HEK293 (cell line): ENCODE measurements at regions not wholly inside any gene's neighbourhood (a gene's known extent, or its start where the extent isn't known, plus 50 kb on each side); places are given as distances from the start of the nearest gene placed in this dataset.

ENCODE experiments used
- CTCF ChIA-PET: fragments of 350-600 bp; formaldehyde crosslinking; extraction: SDS; loops from one replicate; lab custom pipeline; 2021; ENCODE audit warnings: antibody characterized with exemption; lab: Yijun Ruan, JAX
- POLR2A ChIA-PET: fragments of 300-600 bp; formaldehyde crosslinking; extraction: SDS; loops from one replicate; lab custom pipeline; 2020; ENCODE audit warnings: antibody characterized with exemption, inconsistent platforms; lab: Yijun Ruan, JAX
- H3K27ac ChIP-seq: fragments of 200-500 bp; sonication (Bioruptor generic); 2 replicates; pipeline ENCODE4 v1.5.1; 2014; ENCODE audit warnings: low read depth, low read length, control low read depth, inconsistent platforms; ENCODE audit errors: extremely low read depth
- H3K36me3 ChIP-seq, 2 experiments: fragments of 200-500 bp in 1 of 2; sonication (Bioruptor generic) in 1 of 2; 1 replicate in 1 of 2; 2 replicates in 1 of 2; pipeline ENCODE4 v1.5.1; 2014 to 2017; ENCODE audit warnings: inconsistent platforms in 2 of 2, low read length in 2 of 2; ENCODE audit not compliant: control insufficient read depth in 2 of 2, insufficient read depth in 1 of 2
- H3K4me1 ChIP-seq: fragments of 200-500 bp; sonication (Bioruptor generic); 2 replicates; pipeline ENCODE4 v1.5.1; 2014; ENCODE audit warnings: mild to moderate bottlenecking, low read length, inconsistent platforms; ENCODE audit not compliant: control insufficient read depth, insufficient read depth
- H3K4me3 ChIP-seq: 2 replicates; pipeline ENCODE4 v1.5.1; 2011; ENCODE audit warnings: low read depth, mild to moderate bottlenecking, control low read depth, low read length, moderate library complexity
- H3K9me3 ChIP-seq: fragments of 200-500 bp; sonication (Bioruptor generic); 2 replicates; pipeline ENCODE4 v1.5.1; 2014; ENCODE audit warnings: low read depth, low read length, inconsistent platforms; ENCODE audit not compliant: control insufficient read depth, insufficient read depth
- BCL11B ChIP-seq: fragments of 450-650 bp; formaldehyde crosslinking; IDR thresholded peaks from 2 replicates; pipeline ENCODE4 v1.5.1; 2016; ENCODE audit warnings: low read depth, missing biosample characterization, missing genetic modification characterization
- PRDM1 ChIP-seq: fragments of 450-650 bp; formaldehyde crosslinking; IDR thresholded peaks from 2 replicates; pipeline ENCODE4; 2016; ENCODE audit warnings: missing biosample characterization, missing genetic modification characterization
- SP7 ChIP-seq: fragments of 450-650 bp; formaldehyde crosslinking; IDR thresholded peaks from 2 replicates; pipeline ENCODE4 v1.5.1; 2016; ENCODE audit warnings: missing biosample characterization, missing genetic modification characterization
- YY1 ChIP-seq: fragments of 450-650 bp; formaldehyde crosslinking; IDR thresholded peaks from 2 replicates; pipeline ENCODE4 v1.5.1; 2018; ENCODE audit warnings: missing biosample characterization, missing genetic modification characterization
- ZBTB8A ChIP-seq: fragments of 450-650 bp; formaldehyde crosslinking; IDR thresholded peaks from 2 replicates; pipeline ENCODE4 v1.5.1; 2016; ENCODE audit warnings: missing biosample characterization, missing genetic modification characterization
- ZNF140 ChIP-seq: fragments of 450-650 bp; formaldehyde crosslinking; IDR thresholded peaks from 2 replicates; pipeline ENCODE4 v1.5.1; 2016; ENCODE audit warnings: missing biosample characterization, missing genetic modification characterization
- ZNF202 ChIP-seq: fragments of 450-650 bp; formaldehyde crosslinking; IDR thresholded peaks from 2 replicates; pipeline ENCODE4 v1.5.1; 2016; ENCODE audit warnings: missing biosample characterization, missing genetic modification characterization, borderline replicate concordance
- ZNF24 ChIP-seq: fragments of 450-650 bp; formaldehyde crosslinking; IDR thresholded peaks from 2 replicates; pipeline ENCODE4 v1.5.1; 2016; ENCODE audit warnings: missing biosample characterization, missing genetic modification characterization
- ZNF549 ChIP-seq: fragments of 450-650 bp; IDR thresholded peaks from 2 replicates; pipeline ENCODE4 v1.5.1; 2018; ENCODE audit warnings: missing biosample characterization, missing genetic modification characterization, mild to moderate bottlenecking, inconsistent platforms, moderate library complexity
- ZNF585B ChIP-seq: fragments of 450-650 bp; formaldehyde crosslinking; IDR thresholded peaks from 2 replicates; pipeline ENCODE4 v1.5.1; 2016; ENCODE audit warnings: missing biosample characterization, missing genetic modification characterization
- ZNF654 ChIP-seq: fragments of 450-650 bp; formaldehyde crosslinking; IDR thresholded peaks from 2 replicates; pipeline ENCODE4 v1.5.1; 2016; ENCODE audit warnings: low read depth, missing biosample characterization, missing genetic modification characterization
- ZNF677 ChIP-seq: fragments of 450-650 bp; IDR thresholded peaks from 2 replicates; pipeline ENCODE4 v1.5.0; 2018; ENCODE audit warnings: missing biosample characterization, mild to moderate bottlenecking, missing genetic modification characterization, moderate library complexity
- TF ChIP-seq, protein P1 (sequence below): fragments of 450-650 bp; formaldehyde crosslinking; IDR thresholded peaks from 2 replicates; pipeline ENCODE4 v1.5.1; 2016; ENCODE audit warnings: missing biosample characterization, missing genetic modification characterization
- TF ChIP-seq, protein P2 (sequence below): fragments of 450-650 bp; formaldehyde crosslinking; IDR thresholded peaks from 2 replicates; pipeline ENCODE4 v1.5.1; 2016; ENCODE audit warnings: missing biosample characterization, missing genetic modification characterization
- TF ChIP-seq, protein P3 (sequence below): fragments of 450-650 bp; formaldehyde crosslinking; IDR thresholded peaks from 2 replicates; pipeline ENCODE4 v1.5.1; 2016; ENCODE audit warnings: missing biosample characterization, missing genetic modification characterization
- TF ChIP-seq, protein P4 (sequence below): fragments of 450-650 bp; formaldehyde crosslinking; IDR thresholded peaks from 2 replicates; pipeline ENCODE4 v1.5.1; 2016; ENCODE audit warnings: missing biosample characterization, missing genetic modification characterization
- TF ChIP-seq, protein P5 (sequence below): fragments of 450-650 bp; formaldehyde crosslinking; IDR thresholded peaks from 2 replicates; pipeline ENCODE4 v1.5.1; 2016; ENCODE audit warnings: missing biosample characterization, missing genetic modification characterization
- TF ChIP-seq, protein P6 (sequence below): fragments of 450-650 bp; formaldehyde crosslinking; IDR thresholded peaks from 2 replicates; pipeline ENCODE4 v1.5.1; 2016; ENCODE audit warnings: missing biosample characterization, missing genetic modification characterization
- TF ChIP-seq, protein P7 (sequence below): fragments of 450-650 bp; formaldehyde crosslinking; optimal IDR thresholded peaks from 2 replicates; pipeline ENCODE3; 2016; ENCODE audit warnings: missing biosample characterization, mild to moderate bottlenecking, missing genetic modification characterization
- TF ChIP-seq, protein P8 (sequence below): fragments of 450-650 bp; formaldehyde crosslinking; IDR thresholded peaks from 2 replicates; pipeline ENCODE4 v1.5.1; 2016; ENCODE audit warnings: missing biosample characterization, missing genetic modification characterization

DNA sequence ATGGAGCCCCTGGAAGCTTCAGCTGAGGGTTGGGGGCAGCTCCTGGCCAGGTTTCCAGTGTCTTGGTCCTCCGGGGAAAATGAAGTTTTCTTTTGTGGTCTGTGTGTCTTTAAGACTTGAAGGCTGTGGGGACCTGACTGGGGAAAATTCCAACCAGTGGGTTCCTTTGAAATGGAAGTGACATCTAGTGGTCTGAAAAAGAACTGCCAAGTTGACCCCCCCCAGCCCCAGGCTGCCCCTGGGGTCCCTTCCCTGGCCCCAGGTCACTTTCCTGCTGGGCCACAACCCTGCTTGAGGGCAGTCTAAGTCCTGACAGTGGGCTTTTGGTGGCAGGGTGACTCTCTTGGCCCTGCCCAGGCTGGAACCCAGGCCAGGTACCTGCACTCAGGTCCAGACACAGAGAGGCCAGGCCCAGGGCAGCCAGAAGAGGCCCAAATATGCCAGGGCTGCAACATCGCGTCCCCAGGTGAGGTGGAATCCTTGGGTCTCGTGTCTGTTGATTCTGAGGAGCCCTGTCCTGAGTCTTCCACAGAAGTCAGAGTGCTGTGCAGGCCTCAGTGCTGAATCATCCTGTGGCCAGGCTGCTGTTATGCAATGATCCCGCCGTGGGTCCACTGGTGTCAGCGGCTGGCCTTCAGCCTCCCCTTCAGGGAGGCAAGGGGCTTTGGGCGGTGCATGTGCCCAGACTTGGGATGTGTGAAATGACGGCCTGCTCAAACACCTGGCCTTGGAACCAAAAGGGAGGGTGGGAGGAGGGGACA is 68.4 kb downstream of the VEGFA start (continued):
- TF ChIP-seq, protein P1, sequence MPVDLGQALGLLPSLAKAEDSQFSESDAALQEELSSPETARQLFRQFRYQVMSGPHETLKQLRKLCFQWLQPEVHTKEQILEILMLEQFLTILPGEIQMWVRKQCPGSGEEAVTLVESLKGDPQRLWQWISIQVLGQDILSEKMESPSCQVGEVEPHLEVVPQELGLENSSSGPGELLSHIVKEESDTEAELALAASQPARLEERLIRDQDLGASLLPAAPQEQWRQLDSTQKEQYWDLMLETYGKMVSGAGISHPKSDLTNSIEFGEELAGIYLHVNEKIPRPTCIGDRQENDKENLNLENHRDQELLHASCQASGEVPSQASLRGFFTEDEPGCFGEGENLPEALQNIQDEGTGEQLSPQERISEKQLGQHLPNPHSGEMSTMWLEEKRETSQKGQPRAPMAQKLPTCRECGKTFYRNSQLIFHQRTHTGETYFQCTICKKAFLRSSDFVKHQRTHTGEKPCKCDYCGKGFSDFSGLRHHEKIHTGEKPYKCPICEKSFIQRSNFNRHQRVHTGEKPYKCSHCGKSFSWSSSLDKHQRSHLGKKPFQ = no peak
- TF ChIP-seq, protein P2, sequence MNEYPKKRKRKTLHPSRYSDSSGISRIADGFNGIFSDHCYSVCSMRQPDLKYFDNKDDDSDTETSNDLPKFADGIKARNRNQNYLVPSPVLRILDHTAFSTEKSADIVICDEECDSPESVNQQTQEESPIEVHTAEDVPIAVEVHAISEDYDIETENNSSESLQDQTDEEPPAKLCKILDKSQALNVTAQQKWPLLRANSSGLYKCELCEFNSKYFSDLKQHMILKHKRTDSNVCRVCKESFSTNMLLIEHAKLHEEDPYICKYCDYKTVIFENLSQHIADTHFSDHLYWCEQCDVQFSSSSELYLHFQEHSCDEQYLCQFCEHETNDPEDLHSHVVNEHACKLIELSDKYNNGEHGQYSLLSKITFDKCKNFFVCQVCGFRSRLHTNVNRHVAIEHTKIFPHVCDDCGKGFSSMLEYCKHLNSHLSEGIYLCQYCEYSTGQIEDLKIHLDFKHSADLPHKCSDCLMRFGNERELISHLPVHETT (tag by site-specific recombination) = no peak
- no peak for TF ChIP-seq YY1
- TF ChIP-seq, protein P3, sequence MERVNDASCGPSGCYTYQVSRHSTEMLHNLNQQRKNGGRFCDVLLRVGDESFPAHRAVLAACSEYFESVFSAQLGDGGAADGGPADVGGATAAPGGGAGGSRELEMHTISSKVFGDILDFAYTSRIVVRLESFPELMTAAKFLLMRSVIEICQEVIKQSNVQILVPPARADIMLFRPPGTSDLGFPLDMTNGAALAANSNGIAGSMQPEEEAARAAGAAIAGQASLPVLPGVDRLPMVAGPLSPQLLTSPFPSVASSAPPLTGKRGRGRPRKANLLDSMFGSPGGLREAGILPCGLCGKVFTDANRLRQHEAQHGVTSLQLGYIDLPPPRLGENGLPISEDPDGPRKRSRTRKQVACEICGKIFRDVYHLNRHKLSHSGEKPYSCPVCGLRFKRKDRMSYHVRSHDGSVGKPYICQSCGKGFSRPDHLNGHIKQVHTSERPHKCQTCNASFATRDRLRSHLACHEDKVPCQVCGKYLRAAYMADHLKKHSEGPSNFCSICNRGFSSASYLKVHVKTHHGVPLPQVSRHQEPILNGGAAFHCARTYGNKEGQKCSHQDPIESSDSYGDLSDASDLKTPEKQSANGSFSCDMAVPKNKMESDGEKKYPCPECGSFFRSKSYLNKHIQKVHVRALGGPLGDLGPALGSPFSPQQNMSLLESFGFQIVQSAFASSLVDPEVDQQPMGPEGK (tag by site-specific recombination) = peak; percentile 63
- TF ChIP-seq ZNF677 (tag by site-specific recombination) = no peak
- no peak for TF ChIP-seq PRDM1
- no peak for TF ChIP-seq ZNF140 (tag by site-specific recombination)
- TF ChIP-seq ZNF549 = no peak
- no peak for TF ChIP-seq ZNF202 (tag by site-specific recombination)
- TF ChIP-seq ZBTB8A (tag by site-specific recombination) = 0 out of 2 replicates have a peak, but pooled peaks have one; percentile 5
- TF ChIP-seq ZNF654 (tag by site-specific recombination) = peak; percentile 72
- no peak for TF ChIP-seq ZNF24 (tag by site-specific recombination)
- TF ChIP-seq, protein P4, sequence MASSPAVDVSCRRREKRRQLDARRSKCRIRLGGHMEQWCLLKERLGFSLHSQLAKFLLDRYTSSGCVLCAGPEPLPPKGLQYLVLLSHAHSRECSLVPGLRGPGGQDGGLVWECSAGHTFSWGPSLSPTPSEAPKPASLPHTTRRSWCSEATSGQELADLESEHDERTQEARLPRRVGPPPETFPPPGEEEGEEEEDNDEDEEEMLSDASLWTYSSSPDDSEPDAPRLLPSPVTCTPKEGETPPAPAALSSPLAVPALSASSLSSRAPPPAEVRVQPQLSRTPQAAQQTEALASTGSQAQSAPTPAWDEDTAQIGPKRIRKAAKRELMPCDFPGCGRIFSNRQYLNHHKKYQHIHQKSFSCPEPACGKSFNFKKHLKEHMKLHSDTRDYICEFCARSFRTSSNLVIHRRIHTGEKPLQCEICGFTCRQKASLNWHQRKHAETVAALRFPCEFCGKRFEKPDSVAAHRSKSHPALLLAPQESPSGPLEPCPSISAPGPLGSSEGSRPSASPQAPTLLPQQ (tag by site-specific recombination) = 0 out of 2 replicates have a peak, but pooled peaks have one; percentile 18
- TF ChIP-seq, protein P5, sequence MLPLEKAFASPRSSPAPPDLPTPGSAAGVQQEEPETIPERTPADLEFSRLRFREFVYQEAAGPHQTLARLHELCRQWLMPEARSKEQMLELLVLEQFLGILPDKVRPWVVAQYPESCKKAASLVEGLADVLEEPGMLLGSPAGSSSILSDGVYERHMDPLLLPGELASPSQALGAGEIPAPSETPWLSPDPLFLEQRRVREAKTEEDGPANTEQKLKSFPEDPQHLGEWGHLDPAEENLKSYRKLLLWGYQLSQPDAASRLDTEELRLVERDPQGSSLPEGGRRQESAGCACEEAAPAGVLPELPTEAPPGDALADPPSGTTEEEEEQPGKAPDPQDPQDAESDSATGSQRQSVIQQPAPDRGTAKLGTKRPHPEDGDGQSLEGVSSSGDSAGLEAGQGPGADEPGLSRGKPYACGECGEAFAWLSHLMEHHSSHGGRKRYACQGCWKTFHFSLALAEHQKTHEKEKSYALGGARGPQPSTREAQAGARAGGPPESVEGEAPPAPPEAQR = no peak

DNA sequence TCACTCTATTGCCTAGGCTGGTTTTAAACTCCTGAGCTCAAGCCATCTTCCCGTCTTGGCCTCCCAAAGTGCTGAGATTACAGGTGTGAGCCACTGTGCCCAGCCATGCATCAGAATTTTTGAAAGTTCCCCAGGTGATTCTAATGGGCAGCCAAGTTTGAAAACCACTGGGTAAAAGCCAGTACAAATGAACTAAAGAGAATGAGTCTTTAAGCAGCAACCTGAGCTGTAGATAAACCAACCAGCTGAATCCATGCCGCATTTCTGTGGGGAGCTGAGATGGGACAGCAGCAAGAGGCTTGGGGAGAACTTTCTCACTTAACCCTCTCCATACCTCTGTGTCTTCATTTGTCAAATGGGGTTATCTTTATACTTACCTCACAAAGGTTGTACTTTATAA is 67.5 kb downstream of the VEGFA start:
- Histone ChIP-seq H3K4me1 (no peaks in the 10 kb centered on the region), H3K27ac (no peak overlapping the region), H3K36me3 (no peaks in the 10 kb centered on the region), H3K4me3 (no peak overlapping the region), H3K9me3 (no peaks in the 10 kb centered on the region)
- CTCF ChIA-PET = interaction anchor here (0.6 to 1.5 kb wide), 24 partner anchors 8 to 329 kb away, joined by 3 to 12 read pairs (median 4); partner anchors contain the start of gene VEGFA
- POLR2A ChIA-PET = interaction anchor here (0.6 kb wide), 1 partner anchor 360 kb away, joined by 3 read pairs; the partner anchor contains the start of gene TJAP1
- TF ChIP-seq, protein P6, sequence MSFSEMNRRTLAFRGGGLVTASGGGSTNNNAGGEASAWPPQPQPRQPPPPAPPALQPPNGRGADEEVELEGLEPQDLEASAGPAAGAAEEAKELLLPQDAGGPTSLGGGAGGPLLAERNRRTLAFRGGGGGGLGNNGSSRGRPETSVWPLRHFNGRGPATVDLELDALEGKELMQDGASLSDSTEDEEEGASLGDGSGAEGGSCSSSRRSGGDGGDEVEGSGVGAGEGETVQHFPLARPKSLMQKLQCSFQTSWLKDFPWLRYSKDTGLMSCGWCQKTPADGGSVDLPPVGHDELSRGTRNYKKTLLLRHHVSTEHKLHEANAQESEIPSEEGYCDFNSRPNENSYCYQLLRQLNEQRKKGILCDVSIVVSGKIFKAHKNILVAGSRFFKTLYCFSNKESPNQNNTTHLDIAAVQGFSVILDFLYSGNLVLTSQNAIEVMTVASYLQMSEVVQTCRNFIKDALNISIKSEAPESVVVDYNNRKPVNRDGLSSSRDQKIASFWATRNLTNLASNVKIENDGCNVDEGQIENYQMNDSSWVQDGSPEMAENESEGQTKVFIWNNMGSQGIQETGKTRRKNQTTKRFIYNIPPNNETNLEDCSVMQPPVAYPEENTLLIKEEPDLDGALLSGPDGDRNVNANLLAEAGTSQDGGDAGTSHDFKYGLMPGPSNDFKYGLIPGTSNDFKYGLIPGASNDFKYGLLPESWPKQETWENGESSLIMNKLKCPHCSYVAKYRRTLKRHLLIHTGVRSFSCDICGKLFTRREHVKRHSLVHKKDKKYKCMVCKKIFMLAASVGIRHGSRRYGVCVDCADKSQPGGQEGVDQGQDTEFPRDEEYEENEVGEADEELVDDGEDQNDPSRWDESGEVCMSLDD = no peak
- TF ChIP-seq, protein P7, sequence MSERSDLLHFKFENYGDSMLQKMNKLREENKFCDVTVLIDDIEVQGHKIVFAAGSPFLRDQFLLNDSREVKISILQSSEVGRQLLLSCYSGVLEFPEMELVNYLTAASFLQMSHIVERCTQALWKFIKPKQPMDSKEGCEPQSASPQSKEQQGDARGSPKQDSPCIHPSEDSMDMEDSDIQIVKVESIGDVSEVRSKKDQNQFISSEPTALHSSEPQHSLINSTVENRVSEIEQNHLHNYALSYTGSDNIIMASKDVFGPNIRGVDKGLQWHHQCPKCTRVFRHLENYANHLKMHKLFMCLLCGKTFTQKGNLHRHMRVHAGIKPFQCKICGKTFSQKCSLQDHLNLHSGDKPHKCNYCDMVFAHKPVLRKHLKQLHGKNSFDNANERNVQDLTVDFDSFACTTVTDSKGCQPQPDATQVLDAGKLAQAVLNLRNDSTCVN (tag by site-specific recombination) = no peak
- TF ChIP-seq SP7 (no peak), ZNF585B (no peak), BCL11B (tag by site-specific recombination) (no peak)
- TF ChIP-seq, protein P8, sequence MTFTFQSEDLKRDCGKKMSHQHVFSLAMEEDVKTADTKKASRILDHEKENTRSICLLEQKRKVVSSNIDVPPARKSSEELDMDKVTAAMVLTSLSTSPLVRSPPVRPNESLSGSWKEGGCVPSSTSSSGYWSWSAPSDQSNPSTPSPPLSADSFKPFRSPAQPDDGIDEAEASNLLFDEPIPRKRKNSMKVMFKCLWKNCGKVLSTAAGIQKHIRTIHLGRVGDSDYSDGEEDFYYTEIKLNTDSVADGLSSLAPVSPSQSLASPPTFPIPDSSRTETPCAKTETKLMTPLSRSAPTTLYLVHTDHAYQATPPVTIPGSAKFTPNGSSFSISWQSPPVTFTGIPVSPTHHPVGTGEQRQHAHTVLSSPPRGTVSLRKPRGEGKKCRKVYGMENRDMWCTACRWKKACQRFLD = no peak
